Sigmoid colon (tissue), 3 donors: ENCODE measurements at regions not wholly inside any gene's neighbourhood (a gene's known extent, or its start where the extent isn't known, plus 50 kb on each side); places are given as distances from the start of the nearest gene placed in this dataset.

Experiments
- POLR2A ChIP-seq, 2 donors: fragments of 450-650 bp; IDR thresholded peaks; one replicate each; pipeline ENCODE4 v1.6.1; 2016; ENCODE audit warnings: antibody characterized with exemption in 2 of 2, mild to moderate bottlenecking in 2 of 2, moderate library complexity in 2 of 2
- TF ChIP-seq, protein P1 (sequence below), 4 experiments: fragments of 450-650 bp in 3 of 4; fragments of 200-600 bp in 1 of 4; IDR thresholded peaks; one replicate each; pipeline ENCODE4 v1.5.1; 2016 to 2019; ENCODE audit warnings: antibody characterized with exemption in 4 of 4, mild to moderate bottlenecking in 3 of 4, moderate library complexity in 2 of 4

DNA sequence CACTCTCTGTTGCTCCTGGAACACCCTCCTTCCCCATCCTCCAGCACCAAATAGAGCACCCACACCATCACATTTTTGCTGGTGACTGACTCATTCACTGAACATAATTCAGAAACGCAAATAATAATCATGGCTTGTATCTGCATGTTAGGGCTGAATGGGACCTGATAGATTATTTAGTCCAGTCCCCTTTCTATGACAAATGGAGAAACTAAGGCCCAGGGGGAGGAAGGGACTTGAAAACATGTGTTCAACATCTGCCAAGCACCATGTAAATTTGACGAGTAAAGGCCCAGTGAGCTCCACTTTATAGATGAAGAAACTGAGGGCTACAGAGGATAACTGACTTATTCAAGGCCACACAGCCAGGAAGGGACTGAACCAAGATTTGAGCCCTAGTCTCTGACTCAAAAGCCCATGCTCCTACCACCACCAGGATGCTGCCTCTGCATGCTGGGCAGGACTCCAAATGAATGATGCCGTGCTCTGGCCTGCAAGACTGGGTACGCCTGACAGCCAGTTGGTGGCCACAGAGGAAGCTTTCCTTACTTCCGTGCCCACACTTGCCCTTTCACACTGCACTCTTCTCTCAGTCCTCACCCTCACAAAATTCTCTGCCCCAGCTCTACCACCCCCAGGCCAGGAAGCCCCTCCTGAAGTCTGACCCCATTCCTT is 133.3 kb upstream of the PJA1 start:
- TF ChIP-seq, protein P1, sequence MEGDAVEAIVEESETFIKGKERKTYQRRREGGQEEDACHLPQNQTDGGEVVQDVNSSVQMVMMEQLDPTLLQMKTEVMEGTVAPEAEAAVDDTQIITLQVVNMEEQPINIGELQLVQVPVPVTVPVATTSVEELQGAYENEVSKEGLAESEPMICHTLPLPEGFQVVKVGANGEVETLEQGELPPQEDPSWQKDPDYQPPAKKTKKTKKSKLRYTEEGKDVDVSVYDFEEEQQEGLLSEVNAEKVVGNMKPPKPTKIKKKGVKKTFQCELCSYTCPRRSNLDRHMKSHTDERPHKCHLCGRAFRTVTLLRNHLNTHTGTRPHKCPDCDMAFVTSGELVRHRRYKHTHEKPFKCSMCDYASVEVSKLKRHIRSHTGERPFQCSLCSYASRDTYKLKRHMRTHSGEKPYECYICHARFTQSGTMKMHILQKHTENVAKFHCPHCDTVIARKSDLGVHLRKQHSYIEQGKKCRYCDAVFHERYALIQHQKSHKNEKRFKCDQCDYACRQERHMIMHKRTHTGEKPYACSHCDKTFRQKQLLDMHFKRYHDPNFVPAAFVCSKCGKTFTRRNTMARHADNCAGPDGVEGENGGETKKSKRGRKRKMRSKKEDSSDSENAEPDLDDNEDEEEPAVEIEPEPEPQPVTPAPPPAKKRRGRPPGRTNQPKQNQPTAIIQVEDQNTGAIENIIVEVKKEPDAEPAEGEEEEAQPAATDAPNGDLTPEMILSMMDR (IDR thresholded peaks at IDR 0.05) = no peak
- TF ChIP-seq POLR2A (IDR thresholded peaks at IDR 0.05) = no peak
